NCI-H446 (cell line): ENCODE measurements at regions not wholly inside any gene's neighbourhood (a gene's known extent, or its start where the extent isn't known, plus 50 kb on each side); places are given as distances from the start of the nearest gene placed in this dataset.
A peak's percentile ranks its signal among the peaks of the same experiment; 100 is the strongest.
"Not testable (repeated sequence)": the region's sequence is repeated elsewhere in the genome, so short reads cannot be mapped to it uniquely, and the experiment has no call there.

Source experiments
- DNase-seq, 2 experiments: peaks; one replicate each; lab custom pipeline; 2025; lab: John Stamatoyannopoulos, UW

DNA sequence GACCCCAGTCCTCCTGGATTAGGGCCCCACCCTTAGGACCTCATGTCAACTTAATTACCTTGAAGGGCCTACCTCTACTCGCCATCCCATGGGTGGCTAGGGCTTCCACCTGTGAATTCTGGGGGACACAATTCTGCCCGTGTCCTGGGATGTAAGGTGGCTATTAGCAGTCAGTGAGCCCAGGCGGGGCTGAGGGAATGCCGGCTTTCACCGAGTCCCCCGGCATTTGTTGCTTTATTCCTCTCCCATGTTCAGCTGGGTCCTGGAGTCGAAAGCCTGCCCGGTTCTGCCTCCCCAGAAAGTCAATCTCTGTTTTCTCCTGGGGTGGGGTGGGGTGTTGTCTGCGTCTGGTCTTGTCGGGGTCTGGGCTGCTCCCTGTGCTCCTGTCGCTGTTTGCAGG is 125.6 kb downstream of the GLRX3 start:
- no peak for DNase-seq

DNA sequence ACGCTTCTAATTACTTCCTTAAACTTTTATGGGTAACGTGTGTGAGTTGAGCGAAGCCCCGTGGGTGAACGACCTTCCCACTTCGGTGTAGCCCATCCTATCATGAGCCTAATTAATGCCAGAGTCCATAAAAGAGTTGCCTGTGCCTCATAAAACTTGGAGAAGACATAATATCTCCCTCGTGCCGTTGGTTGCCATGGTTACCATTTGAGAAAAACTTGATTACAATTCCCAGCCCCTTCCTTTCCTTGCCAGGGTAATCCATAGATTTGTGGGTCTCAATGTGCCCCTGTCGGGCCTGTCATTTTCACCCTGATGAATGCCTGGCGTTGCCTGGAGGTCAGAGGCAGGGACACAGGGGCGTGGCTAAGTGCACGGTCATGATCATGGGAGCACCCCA is 127.1 kb downstream of the GLRX3 start:
- no peak for DNase-seq

DNA sequence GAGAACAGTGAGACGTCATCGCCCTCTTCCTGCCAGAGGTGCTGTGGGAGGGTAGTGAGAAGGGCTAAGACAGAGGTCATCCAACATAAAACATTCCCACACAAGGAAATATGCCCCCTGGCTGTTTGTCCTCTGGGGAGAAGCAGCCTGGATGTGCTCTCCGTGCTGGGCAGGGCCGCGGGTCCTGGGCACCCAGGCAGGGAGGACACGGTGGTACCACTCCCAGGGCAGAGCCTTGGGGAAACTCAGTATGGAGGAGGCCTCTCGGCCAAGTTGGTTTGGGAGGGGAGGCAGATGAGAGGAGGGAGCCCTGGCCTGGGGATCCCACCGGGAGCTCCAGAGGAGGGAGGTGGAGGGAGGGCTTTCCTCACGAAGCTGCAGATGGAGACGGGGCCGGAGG is 129.4 kb downstream of the GLRX3 start:
- DNase-seq: no peak

DNA sequence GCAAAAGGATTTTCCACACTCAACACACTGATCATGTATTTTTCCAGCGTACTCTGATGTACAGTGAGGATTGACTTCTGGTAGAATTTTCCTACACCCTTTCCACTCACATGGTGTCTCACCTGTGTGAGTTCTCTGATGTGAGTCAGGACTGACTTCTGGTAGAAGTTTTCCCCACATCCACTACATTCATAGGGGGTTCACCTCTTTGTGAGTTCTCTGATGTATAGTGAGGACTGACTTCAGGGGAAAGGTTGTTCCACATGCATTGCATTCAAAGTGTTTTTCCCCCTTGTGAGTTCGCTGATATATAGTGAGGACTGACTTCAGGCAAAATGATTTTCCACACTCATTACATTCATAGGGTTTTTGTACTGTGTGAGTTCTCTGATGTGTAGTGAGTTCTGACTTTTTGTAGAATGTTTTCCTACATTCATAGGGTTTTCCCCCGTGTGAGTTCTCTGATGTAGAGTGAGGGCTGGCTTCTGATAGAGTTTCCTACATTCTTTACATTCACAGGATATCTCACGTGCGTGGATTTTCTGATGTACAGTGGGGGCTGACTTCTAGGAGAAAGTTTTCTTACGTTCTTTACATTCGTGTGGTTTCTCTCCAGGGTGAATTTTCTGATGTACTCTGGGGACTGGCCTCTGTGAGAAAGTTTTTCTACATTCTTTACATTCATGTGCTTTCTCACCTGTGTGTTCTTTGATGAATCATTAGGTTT is 146.5 kb downstream of the GLRX3 start:
- DNase-seq: no peak

GRCh38 chr10:130283219-130283545 is 147.0 kb downstream of the GLRX3 start:
- no peak for DNase-seq

DNA sequence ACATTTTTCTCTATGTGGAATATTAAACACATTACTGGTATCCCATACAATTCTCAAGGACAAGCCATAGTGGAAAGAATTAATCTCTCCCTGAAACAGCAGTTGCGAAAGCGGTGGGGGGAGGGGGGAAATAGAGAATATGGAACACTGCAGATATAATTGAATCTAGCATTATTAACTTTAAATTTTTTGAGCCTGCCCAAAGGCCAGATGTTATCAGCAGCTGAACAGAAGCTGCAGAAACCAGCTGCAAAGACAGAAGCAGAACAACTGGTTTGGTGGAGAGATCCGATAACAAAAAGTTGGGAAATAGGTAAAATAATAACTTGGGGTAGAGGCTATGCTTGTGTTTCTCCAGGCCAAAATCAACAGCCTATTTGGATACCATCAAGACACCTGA is 159.6 kb downstream of the GLRX3 start:
- DNase-seq: not testable (repeated sequence)

DNA sequence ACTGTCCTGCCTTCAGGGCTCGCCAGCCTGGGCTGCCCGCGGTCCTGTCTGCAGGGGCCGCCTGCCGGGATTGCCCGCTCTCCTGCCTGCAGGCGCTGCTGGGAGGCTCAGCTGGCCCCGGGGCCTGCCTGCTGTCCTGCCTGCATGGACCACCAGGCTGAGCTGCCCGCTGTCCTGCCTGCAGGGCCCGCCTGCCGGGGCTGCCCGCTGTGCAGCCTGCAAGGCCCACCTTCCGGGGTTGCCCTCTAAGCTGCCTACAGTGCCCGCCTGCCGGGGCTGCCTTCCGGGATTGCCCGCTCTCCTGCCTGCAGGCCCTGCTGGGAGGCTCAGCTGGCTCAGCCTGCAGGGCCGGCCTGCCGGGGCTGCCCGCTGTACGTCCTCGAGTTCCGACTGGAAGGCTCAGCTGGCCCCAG is 164.4 kb downstream of the GLRX3 start:
- peak in 1 of 2 experiments; percentile 62 for DNase-seq

DNA sequence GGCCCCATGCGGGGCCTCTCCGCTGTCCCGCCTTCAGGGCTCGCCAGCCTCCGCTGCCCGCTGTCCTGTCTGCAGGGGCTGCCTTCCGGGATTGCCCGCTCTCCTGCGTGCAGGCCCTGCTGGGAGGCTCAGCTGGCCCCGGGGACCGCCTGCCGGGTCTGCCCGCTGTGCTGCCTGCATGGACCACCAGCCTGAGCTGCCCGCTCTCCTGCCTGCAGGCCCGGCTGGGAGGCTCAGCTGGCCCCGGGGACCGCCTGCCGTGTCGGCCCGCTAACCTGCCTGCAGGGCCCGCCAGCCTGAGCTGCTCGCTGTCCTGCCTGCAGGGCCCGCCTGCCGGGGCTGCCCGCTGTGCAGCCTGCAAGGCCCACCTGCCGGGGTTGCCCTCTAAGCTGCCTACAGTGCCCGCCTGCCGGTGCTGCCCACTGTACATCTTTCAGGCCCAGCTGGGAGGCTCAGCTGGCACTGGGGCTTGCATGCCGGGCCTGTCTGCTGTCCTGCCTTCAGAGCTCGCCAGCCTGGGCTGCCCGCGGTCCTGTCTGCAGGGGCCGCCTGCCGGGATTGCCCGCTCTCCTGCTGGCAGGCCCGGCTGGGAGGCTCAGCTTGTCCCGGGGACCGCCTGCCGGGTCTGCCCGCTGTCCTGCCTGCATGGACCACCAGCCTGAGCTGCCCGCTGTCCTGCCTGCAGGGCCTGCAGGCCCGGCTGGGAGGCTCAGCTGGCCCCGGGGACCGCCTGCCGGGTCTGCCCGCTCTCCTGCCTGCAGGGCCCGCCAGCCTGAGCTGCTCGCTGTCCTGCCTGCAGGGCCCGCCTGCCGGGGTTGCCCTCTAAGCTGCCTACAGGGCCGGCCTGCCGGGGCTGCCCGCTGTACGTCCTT is 165.1 kb downstream of the GLRX3 start:
- peak in 1 of 2 experiments; percentile 62 for DNase-seq

DNA sequence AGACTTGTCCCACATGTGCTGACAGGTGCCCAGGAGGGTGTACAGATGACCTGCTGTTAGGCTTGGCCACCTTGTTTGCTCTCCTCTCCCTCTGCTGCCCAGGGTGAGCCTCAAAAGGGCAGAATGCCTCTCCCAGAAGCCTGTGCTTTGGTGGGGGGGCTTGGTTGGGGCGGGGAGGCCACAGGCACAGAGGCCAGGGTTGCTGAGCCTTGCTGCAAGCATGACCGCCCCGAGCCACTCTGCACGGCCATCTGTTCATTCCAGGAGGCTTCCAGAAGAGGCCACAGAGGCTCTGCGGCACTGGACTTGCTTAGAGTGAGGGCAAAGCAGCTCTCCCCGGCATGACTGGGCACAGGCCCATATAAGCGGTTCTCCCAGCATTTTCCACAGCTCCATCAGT is 190.8 kb downstream of the GLRX3 start:
- no peak for DNase-seq

DNA sequence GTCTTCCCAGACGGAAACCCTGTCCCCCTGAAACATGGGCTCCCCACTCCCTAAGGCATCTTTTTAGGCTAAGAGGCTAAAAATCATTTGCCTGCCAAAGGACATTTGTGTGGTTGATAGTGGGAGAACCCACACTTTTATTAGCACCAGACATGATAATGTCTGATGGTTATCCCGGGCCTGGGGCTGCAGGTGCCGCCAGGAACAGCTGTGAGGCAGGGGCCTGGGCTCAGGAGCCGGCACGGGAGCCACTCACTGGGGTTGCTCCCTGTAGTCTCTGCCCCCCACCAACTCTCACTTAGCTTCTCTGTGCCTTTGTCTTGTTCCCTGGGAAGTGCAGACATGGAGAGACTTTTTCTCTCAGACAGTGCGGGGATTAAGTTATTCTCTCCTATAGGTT is 193.6 kb downstream of the GLRX3 start:
- DNase-seq: no peak

DNA sequence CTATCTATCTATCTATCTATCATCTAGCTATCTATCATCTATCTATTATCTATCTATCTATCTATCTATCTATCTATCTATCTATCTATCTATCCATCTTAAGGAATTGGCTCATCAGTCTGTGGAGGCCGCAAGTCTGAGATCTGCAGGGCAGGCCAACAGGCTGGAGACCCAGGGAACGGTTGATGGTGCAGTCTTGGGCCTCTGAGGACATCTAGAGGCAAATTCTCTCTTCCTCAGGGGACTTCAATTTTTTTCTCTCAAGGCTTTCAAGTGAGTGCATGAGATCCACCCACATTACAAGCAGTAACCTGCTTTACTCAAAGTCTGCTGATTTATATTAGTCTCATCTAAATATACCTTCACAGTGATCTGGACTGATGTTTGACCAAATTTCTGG is 197.0 kb downstream of the GLRX3 start:
- no peak for DNase-seq

DNA sequence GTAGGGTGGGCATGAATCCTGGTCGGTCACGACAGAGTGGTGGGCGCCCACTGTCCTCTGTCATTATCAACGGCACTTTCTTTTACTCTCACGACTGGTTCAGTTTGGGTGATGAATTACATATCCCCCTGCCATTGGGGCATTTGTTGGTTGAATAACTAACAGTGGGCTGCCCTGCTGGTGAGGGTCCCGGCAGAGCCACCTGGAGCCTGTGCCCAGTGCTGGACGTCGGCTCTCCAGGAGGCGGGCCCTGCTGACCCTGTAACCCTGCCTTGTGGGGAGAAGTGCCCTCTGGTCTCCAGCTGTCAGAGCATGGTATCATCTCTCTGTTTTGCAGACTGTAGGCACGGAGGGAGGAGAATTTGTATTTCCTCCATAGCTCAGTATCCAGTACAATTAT is 199.1 kb downstream of the GLRX3 start:
- DNase-seq: no peak

DNA sequence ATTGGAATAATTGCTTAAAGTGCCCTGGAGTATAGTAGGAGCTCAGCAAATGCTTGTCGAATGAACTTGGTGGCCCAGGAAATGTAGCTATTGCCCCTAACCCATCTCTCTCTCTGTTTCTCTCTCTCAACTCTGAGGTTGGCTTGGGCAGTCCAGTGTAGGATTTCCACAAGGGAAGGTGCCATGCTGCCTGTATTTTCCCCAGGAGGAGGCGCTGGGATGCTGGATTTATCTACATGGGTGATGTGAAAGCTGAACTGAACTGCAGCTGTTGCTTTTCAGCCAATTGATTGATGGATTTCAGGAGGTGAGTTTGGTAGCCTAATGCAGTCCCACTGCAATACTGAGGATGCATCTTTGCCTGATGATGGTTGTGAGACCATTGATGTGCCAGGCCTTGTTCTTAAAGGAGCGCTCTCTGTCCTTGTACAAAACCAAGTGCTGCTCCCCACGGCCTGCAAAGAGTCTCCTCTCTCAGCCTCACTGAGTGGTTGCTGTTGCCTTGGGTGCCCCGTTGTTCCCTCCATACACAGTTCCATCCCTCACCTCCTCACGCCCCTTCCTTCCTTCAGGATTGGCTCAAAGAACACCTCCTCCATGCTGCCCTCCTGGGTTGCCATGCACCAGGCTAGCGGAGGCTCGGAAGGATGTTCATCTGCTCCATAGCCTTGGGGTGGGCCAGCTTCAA is 200.6 kb downstream of the GLRX3 start:
- DNase-seq: no peak

DNA sequence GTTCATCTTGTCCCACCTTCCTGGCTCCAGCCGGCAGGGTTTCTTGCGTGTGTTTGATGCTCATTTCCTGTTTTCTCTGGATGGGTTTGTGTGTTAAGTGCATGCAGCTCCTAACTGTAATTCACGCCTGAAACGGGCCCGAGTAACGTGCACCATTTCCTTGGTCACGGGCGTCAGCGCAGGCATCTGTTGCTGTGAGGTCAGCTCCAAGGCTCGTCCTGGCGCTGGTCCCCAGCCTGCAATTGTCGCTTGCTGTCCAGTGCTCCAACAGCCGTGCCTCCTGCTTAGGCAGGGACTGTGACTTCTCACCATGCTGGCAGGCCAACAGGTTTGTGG is 201.1 kb downstream of the GLRX3 start:
- DNase-seq: no peak

GRCh38 chr10:130337696-130338635 is 201.8 kb downstream of the GLRX3 start:
- DNase-seq: no peak

DNA sequence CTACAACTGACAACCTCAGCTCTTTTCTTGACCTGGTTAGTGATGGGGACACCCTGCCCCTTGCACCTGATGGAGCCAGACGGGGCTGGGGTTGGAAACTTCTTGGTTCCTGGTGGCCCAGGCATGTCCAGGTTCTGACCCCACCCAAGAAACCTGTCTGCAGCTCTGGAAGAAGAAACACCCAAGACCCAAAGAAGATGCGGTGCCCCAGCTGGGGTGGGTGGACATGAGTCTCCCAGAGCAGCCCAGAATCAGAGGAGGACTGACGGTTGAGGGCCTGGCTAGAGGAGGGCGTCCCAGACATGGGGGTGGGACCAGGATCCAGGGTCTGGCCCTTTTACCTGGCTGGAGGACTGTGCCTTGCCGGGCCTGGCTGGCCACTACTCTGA is 202.4 kb downstream of the GLRX3 start:
- DNase-seq: no peak

GRCh38 chr10:130339091-130339490 is 202.9 kb downstream of the GLRX3 start:
- no peak for DNase-seq

- no peak for DNase-seq
These were observed 203.7 kb downstream of the GLRX3 start for GRCh38 chr10:130339911-130340310.

DNA sequence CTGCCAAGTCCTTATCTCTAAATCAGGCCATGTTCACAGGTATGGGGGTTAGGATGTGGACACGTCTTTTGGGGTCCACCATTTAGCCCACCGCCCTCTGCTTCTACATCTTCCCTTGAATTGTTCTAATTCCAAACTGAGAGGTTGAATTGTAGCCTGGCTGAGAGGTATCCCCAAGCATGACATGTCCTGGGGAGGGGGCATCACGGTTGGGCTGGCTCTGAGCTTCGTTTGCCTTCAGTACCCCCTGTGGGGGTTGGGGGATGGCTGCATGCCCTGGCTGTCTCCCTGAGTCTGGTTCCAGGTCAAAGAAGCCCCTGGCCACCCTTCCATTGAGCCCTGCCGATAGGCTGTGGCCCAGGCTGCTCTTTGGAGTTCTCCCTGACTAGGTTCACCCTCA is 204.6 kb downstream of the GLRX3 start:
- no peak for DNase-seq

- DNase-seq: no peak
These were observed 205.2 kb downstream of the GLRX3 start for GRCh38 chr10:130341356-130341755.

- DNase-seq: no peak
These were observed 209.5 kb downstream of the GLRX3 start for GRCh38 chr10:130345728-130346127.

GRCh38 chr10:130350996-130351395 is 214.8 kb downstream of the GLRX3 start:
- DNase-seq: no peak
